Esophagus muscularis mucosa (tissue), 4 donors: ENCODE measurements at regions not wholly inside any gene's neighbourhood (a gene's known extent, or its start where the extent isn't known, plus 50 kb on each side); places are given as distances from the start of the nearest gene placed in this dataset.

ENCODE experiments used
- CTCF ChIP-seq, 3 experiments: fragments of 200-600 bp in 2 of 3; fragments of 450-650 bp in 1 of 3; sonication (generic) in 2 of 3; IDR thresholded peaks; one replicate each; pipeline ENCODE4 v1.5.1; 2017 to 2019; ENCODE audit warnings: antibody characterized with exemption in 3 of 3, mild to moderate bottlenecking in 2 of 3, moderate library complexity in 1 of 3
- EP300 ChIP-seq: sonication (generic); formaldehyde crosslinking; IDR thresholded peaks from one replicate; pipeline ENCODE4 v1.6.1; 2017; ENCODE audit warnings: antibody characterized with exemption
- POLR2A ChIP-seq: fragments of 450-650 bp; IDR thresholded peaks from one replicate; pipeline ENCODE4 v1.6.1; 2017; ENCODE audit warnings: antibody characterized with exemption, moderate library complexity, mild to moderate bottlenecking, low read depth
- POLR2AphosphoS5 ChIP-seq, 2 donors: sonication (generic); formaldehyde crosslinking; IDR thresholded peaks; one replicate each; pipeline ENCODE4 v1.6.1; 2017; ENCODE audit warnings: antibody characterized with exemption in 2 of 2

- TF ChIP-seq CTCF (IDR thresholded peaks at IDR 0.05) (no peak), EP300 (no peak), POLR2AphosphoS5 (IDR thresholded peaks at IDR 0.05) (no peak), POLR2A (no peak)
These were observed 847.9 kb upstream of the CHAC2 start for GRCh38 chr2:52919673-52920072.
